GM12878 (cell line): ENCODE measurements at regions not wholly inside any gene's neighbourhood (a gene's known extent, or its start where the extent isn't known, plus 50 kb on each side); places are given as distances from the start of the nearest gene placed in this dataset.

Experiments
- ATAC-seq: fragments of 200-7000 bp; cut with Tn5 transposase; 3 replicates; pipeline ENCODE4 v1.9.1; 2020; ENCODE audit warnings: mild to moderate bottlenecking, moderate library complexity
- BruUV-seq: library from RNA; stranded (reverse); fragments of 400-500 nt; replicated peaks from 2 replicates; lab custom pipeline; 2021; lab: Mats Ljungman, UMichigan
- CTCF ChIA-PET: fragments of 300-600 bp; sonication (Branson Sonifier 250); formaldehyde crosslinking; extraction: SDS; loops from one replicate; lab custom pipeline; 2021; ENCODE audit warnings: inconsistent platforms; lab: Yijun Ruan, JAX
- POLR2A ChIA-PET: fragments of 350-600 bp; formaldehyde crosslinking; extraction: SDS; loops from one replicate; lab custom pipeline; 2021; ENCODE audit warnings: inconsistent platforms; lab: Charles Lee
- RAD21 ChIA-PET: fragments of 300-600 bp; sonication (Branson Sonifier 250); formaldehyde crosslinking; loops from one replicate; lab custom pipeline; 2023; ENCODE audit warnings: antibody characterized with exemption; ENCODE audit not compliant: unreplicated experiment; lab: Charles Lee
- SMC1A ChIA-PET: fragments of 300-600 bp; sonication (Branson Sonifier 250); formaldehyde crosslinking; loops from one replicate; lab custom pipeline; 2023; ENCODE audit not compliant: unreplicated experiment, uncharacterized antibody; lab: Charles Lee
- DNase-seq: peaks from one replicate; pipeline ENCODE4 v3.0.0-alpha.2; 2011; ENCODE audit warnings: low read depth, low spot score
- FAIRE-seq: peaks from 3 replicates; lab custom pipeline; 2011; peaks lifted over from hg19 to GRCh38; lab: Jason Lieb, UNC
- H2AFZ ChIP-seq: 2 replicates; pipeline ENCODE4 v1.6.0; 2011; ENCODE audit warnings: low read depth, low read length, control low read depth; ENCODE audit not compliant: control insufficient read depth
- H3K27ac ChIP-seq: 2 replicates; pipeline ENCODE4 v1.5.1; 2011; ENCODE audit warnings: control low read depth; ENCODE audit not compliant: control insufficient read depth, insufficient read depth
- H3K27me3 ChIP-seq, 2 experiments: replicated peaks in 1 of 2; 2 replicates each; pipeline versions ENCODE4 v1.6.0 to v1.6.1; 2011; ENCODE audit warnings: low read length in 1 of 2; ENCODE audit not compliant: control insufficient read depth in 2 of 2, insufficient read depth in 2 of 2
- H3K36me3 ChIP-seq, 2 experiments: 2 replicates each; pipeline ENCODE4 v1.5.1; 2011; ENCODE audit warnings: low read length in 1 of 2; ENCODE audit not compliant: control insufficient read depth in 2 of 2, insufficient read depth in 2 of 2
- H3K4me1 ChIP-seq: 2 replicates; pipeline ENCODE4 v1.6.1; 2011; ENCODE audit warnings: mild to moderate bottlenecking, low read length, moderate library complexity, mixed read lengths; ENCODE audit not compliant: control insufficient read depth, insufficient read depth
- H3K4me2 ChIP-seq: 2 replicates; pipeline ENCODE4 v1.6.0; 2011; ENCODE audit warnings: control low read depth; ENCODE audit not compliant: control insufficient read depth, insufficient read depth
- H3K4me3 ChIP-seq: fragments of 200-600 bp; sonication (generic); 2 replicates; pipeline ENCODE4 v1.5.1; 2016
- H3K79me2 ChIP-seq: 2 replicates; pipeline ENCODE4 v1.6.0; 2011; ENCODE audit warnings: low read length; ENCODE audit not compliant: control insufficient read depth, insufficient read depth
- H3K9ac ChIP-seq: 2 replicates; pipeline ENCODE4 v1.8.0; 2011; ENCODE audit warnings: low read length, control low read depth, mixed read lengths; ENCODE audit not compliant: control insufficient read depth, insufficient read depth
- H3K9me3 ChIP-seq: replicated peaks from 3 replicates; pipeline ENCODE4 v1.5.1; 2011; ENCODE audit warnings: mild to moderate bottlenecking, low read length; ENCODE audit not compliant: control insufficient read depth, insufficient read depth
- H4K20me1 ChIP-seq: 2 replicates; pipeline ENCODE4 v1.6.0; 2011; ENCODE audit not compliant: control insufficient read depth, insufficient read depth
- ATF7 ChIP-seq: fragments of 450-650 bp; IDR thresholded peaks from 2 replicates; pipeline ENCODE4 v1.6.1; 2016; ENCODE audit warnings: low read depth, mild to moderate bottlenecking
- CBFB ChIP-seq: IDR thresholded peaks from 2 replicates; pipeline ENCODE4 v1.6.1; 2016; ENCODE audit warnings: antibody characterized with exemption, low read depth
- CEBPB ChIP-seq, 2 experiments: fragments of 150-350 bp in 1 of 2; IDR thresholded peaks; 2 replicates each; pipeline ENCODE4 v1.6.1; 2012 to 2014; ENCODE audit warnings: low read depth in 2 of 2, low read length in 2 of 2, borderline replicate concordance in 1 of 2, inconsistent platforms in 1 of 2
- CTCF ChIP-seq, 3 experiments: IDR thresholded peaks in 2 of 3; conservative IDR thresholded peaks in 1 of 3; 2 replicates each; pipeline ENCODE4 v1.5.1; 2011; ENCODE audit warnings: low read depth in 3 of 3, low read length in 3 of 3, mild to moderate bottlenecking in 3 of 3, control low read depth in 2 of 3, moderate library complexity in 2 of 3, inconsistent platforms in 1 of 3, mixed read lengths in 1 of 3; ENCODE audit not compliant: control insufficient read depth in 2 of 3, insufficient read depth in 1 of 3; ENCODE audit errors: extremely low read depth in 1 of 3
- EED ChIP-seq: sonication (generic); IDR thresholded peaks from 2 replicates; pipeline ENCODE4 v1.6.1; 2016; ENCODE audit warnings: antibody characterized with exemption, low read depth
- MEF2A ChIP-seq: IDR thresholded peaks from 2 replicates; pipeline ENCODE4 v1.6.1; 2011; ENCODE audit warnings: low read depth, mild to moderate bottlenecking, low read length, moderate library complexity; ENCODE audit not compliant: insufficient read depth
- MYC ChIP-seq: IDR thresholded peaks from 2 replicates; pipeline ENCODE4 v1.6.1; 2011; ENCODE audit warnings: mild to moderate bottlenecking, low read length, moderate library complexity, inconsistent platforms; ENCODE audit not compliant: insufficient read depth, insufficient replicate concordance, insufficient read length, severe bottlenecking
- RUNX3 ChIP-seq: IDR thresholded peaks from 2 replicates; pipeline ENCODE4 v1.6.1; 2012; ENCODE audit warnings: low read length, inconsistent platforms
- SMAD5 ChIP-seq: IDR thresholded peaks from 2 replicates; pipeline ENCODE4 v1.6.1; 2016; ENCODE audit warnings: antibody characterized with exemption, low read depth
- SPI1 ChIP-seq: IDR thresholded peaks from 2 replicates; pipeline ENCODE4 v1.6.1; 2011; ENCODE audit warnings: low read depth, mild to moderate bottlenecking, low read length, moderate library complexity, borderline replicate concordance; ENCODE audit not compliant: insufficient read depth
- SREBF2 ChIP-seq: IDR thresholded peaks from 2 replicates; pipeline ENCODE4 v1.6.1; 2012; ENCODE audit warnings: mild to moderate bottlenecking, low read length
- USF1 ChIP-seq: IDR thresholded peaks from 2 replicates; pipeline ENCODE4 v1.6.1; 2011; ENCODE audit warnings: borderline replicate concordance, low read depth, mild to moderate bottlenecking, moderate library complexity, mixed read lengths, low read length; ENCODE audit not compliant: insufficient read depth; ENCODE audit errors: extremely low read length
- in situ Hi-C: fragments of 300-500 bp; cut with MboI; formaldehyde crosslinking; loops from 9 replicates; pipeline ENCODE4 v1.14.3; 2018; ENCODE audit warnings: mixed read lengths
- intact Hi-C: fragments of 100-400 bp; cut with micrococcal nuclease; formaldehyde crosslinking; loops from one replicate; pipeline ENCODE4 v1.14.2; 2022; ENCODE audit not compliant: unreplicated experiment

- Histone ChIP-seq H2AFZ (no peak overlapping the region), H3K4me3 (no peak overlapping the region), H3K9ac (no peak overlapping the region)
- POLR2A ChIA-PET: no interaction called here
- intact Hi-C loops: no loop called here
- TF ChIP-seq CTCF (IDR thresholded peaks at IDR 0.05 in 2 of 3, conservative IDR thresholded peaks at IDR 0.05 in 1 of 3; ENCODE audit: control insufficient read depth in 2 of 3, extremely low read depth in 1 of 3, insufficient read depth in 1 of 3, low read depth in 3 of 3, low read length in 3 of 3): no peak
- no peak for TF ChIP-seq SPI1
- no peak for TF ChIP-seq EED
- TF ChIP-seq MEF2A: no peak
- TF ChIP-seq SREBF2: no peak
- no peak for TF ChIP-seq ATF7
- no peak for TF ChIP-seq MYC
- no peak for TF ChIP-seq RUNX3
- no peak for TF ChIP-seq CEBPB (IDR thresholded peaks at IDR 0.05; ENCODE audit: borderline replicate concordance in 1 of 2, low read depth in 2 of 2, low read length in 2 of 2)
- TF ChIP-seq CBFB: no peak
- no peak for TF ChIP-seq USF1
- no peak for TF ChIP-seq SMAD5
- TF ChIP-seq, all 136 proteins: peak for 0
- Histone ChIP-seq H3K4me1 (no peaks in the 10 kb centered on the region), H3K9me3 (no peaks in the 10 kb centered on the region), H4K20me1 (no peaks in the 10 kb centered on the region), H3K79me2 (no peaks in the 10 kb centered on the region), H3K36me3 (no peaks in the 10 kb centered on the region), H3K27me3 (no peaks in the 10 kb centered on the region), H3K27ac (no peak overlapping the region), H3K4me2 (no peak overlapping the region)
- BruUV-seq: no TSS peak
- SMC1A ChIA-PET: interaction anchor here (1.2 kb wide), 1 partner anchor 12 kb away, joined by 3 read pairs; no protein-coding TSS in a partner anchor
- FAIRE-seq (no peak), ATAC-seq (no peak), DNase-seq (no peak)
- RAD21 ChIA-PET: no interaction called here
- in situ Hi-C loops: no loop called here
- CTCF ChIA-PET: no interaction called here
These were observed 192.5 kb upstream of the TAPT1 start for GRCh38 chr4:16418814-16419213.
